B cell (primary cell): ENCODE measurements at regions not wholly inside any gene's neighbourhood (a gene's known extent, or its start where the extent isn't known, plus 50 kb on each side); places are given as distances from the start of the nearest gene placed in this dataset.

Source experiments
- CTCF ChIP-seq: fragments of 200-600 bp; IDR thresholded peaks from one replicate; pipeline ENCODE4 v1.8.0; 2022; ENCODE audit warnings: antibody characterized with exemption, mild to moderate bottlenecking
- EZH2 ChIP-seq: IDR thresholded peaks from 2 replicates; pipeline ENCODE4 v1.6.1; 2012; ENCODE audit warnings: borderline replicate concordance, low read depth, mild to moderate bottlenecking, moderate library complexity, low read length; ENCODE audit not compliant: insufficient read depth, poor library complexity, severe bottlenecking

DNA sequence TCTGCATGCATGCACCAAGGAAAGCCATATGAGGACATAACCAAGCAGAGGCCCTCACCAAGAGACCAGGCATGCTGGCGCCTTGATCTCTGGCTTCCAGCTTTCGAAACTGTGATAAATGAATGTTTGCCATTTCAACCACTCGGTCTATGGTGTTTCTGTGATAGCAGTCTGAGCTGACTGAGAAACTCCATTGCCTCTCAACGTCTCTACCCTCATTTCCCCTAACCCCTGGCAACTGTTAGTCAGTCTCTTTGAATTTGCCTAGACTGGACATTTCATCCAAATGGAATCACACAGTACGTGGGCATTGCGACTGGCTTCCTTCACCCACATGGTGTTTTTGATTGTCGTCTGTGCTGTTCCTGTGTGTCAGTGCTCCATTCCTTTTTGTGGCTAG is 88.0 kb upstream of the MPHOSPH6 start:
- TF ChIP-seq CTCF: no peak
- TF ChIP-seq EZH2: no peak
